OCI-LY1 (cell line): ENCODE measurements at regions not wholly inside any gene's neighbourhood (a gene's known extent, or its start where the extent isn't known, plus 50 kb on each side); places are given as distances from the start of the nearest gene placed in this dataset.
A peak's percentile ranks its signal among the peaks of the same experiment; 100 is the strongest.

Experiments used
- H2AFZ ChIP-seq: fragments of 200-600 bp; sonication (generic), shearing (Covaris generic); 2 replicates; pipeline ENCODE4 v1.6.0; 2014; ENCODE audit warnings: antibody characterized with exemption, mild to moderate bottlenecking, low read length
- H3F3A ChIP-seq: fragments of 200-600 bp; sonication (generic), shearing (Covaris generic); 2 replicates; pipeline ENCODE4 v1.6.0; 2014; ENCODE audit warnings: mild to moderate bottlenecking, antibody characterized with exemption, low read length, moderate library complexity; ENCODE audit not compliant: insufficient read depth
- H3K27ac ChIP-seq: fragments of 200-600 bp; sonication (generic); 2 replicates; pipeline ENCODE4 v1.5.1; 2014; ENCODE audit warnings: low read length, mixed run types, mild to moderate bottlenecking, low read depth; ENCODE audit not compliant: poor library complexity, severe bottlenecking
- H3K27me3 ChIP-seq: fragments of 200-600 bp; sonication (generic); 2 replicates; pipeline ENCODE4 v1.6.0; 2014; ENCODE audit warnings: antibody characterized with exemption, mild to moderate bottlenecking, low read length, moderate library complexity; ENCODE audit not compliant: insufficient read depth
- H3K36me3 ChIP-seq: fragments of 200-600 bp; sonication (generic); 2 replicates; pipeline ENCODE4 v1.6.1; 2014; ENCODE audit warnings: mild to moderate bottlenecking, antibody characterized with exemption, low read length, moderate library complexity, mixed read lengths; ENCODE audit not compliant: insufficient read depth
- H3K4me1 ChIP-seq: fragments of 200-600 bp; sonication (generic); 2 replicates; pipeline ENCODE4 v1.5.1; 2014; ENCODE audit warnings: mild to moderate bottlenecking, low read length, moderate library complexity; ENCODE audit not compliant: insufficient read depth, severe bottlenecking
- H3K4me2 ChIP-seq: fragments of 200-600 bp; sonication (generic), shearing (Covaris generic); 2 replicates; pipeline ENCODE4 v1.6.1; 2014; ENCODE audit warnings: low read length
- H3K4me3 ChIP-seq: fragments of 200-600 bp; sonication (generic); 2 replicates; pipeline ENCODE4 v1.5.1; 2014; ENCODE audit warnings: low read length, low read depth, mild to moderate bottlenecking, mixed read lengths; ENCODE audit not compliant: poor library complexity, severe bottlenecking
- H3K79me2 ChIP-seq: fragments of 200-600 bp; shearing (Covaris generic); 2 replicates; pipeline ENCODE4 v1.6.1; 2016; ENCODE audit warnings: mixed run types, low read length, mixed read lengths; ENCODE audit not compliant: insufficient read depth
- H3K9ac ChIP-seq: fragments of 200-600 bp; sonication (generic), shearing (Covaris generic); 2 replicates; pipeline ENCODE4 v1.6.1; 2014; ENCODE audit warnings: mild to moderate bottlenecking, low read length, mixed read lengths
- H3K9me2 ChIP-seq: fragments of 200-600 bp; sonication (generic), shearing (Covaris generic); 2 replicates; pipeline ENCODE4 v1.6.1; 2014; ENCODE audit warnings: low read depth, mild to moderate bottlenecking, low read length, mixed read lengths
- H3K9me3 ChIP-seq: fragments of 200-600 bp; shearing (Covaris generic); 2 replicates; pipeline ENCODE4 v1.6.1; 2014; ENCODE audit warnings: low read length, mixed read lengths
- H4K20me1 ChIP-seq: fragments of 200-600 bp; sonication (generic), shearing (Covaris generic); 2 replicates; pipeline ENCODE4 v1.6.0; 2016; ENCODE audit warnings: mild to moderate bottlenecking, low read length; ENCODE audit not compliant: insufficient read depth
- CTCF ChIP-seq: fragments of 200-600 bp; sonication (generic), shearing (Covaris generic); IDR thresholded peaks from 2 replicates; pipeline ENCODE4 v1.5.1; 2017; ENCODE audit warnings: mild to moderate bottlenecking, antibody characterized with exemption, low read length, moderate library complexity, mixed read lengths
- EZH2 ChIP-seq: fragments of 200-600 bp; sonication (generic), shearing (Covaris generic); IDR thresholded peaks from 2 replicates; pipeline ENCODE4 v1.8.0; 2017; ENCODE audit warnings: borderline replicate concordance, mixed run types, mild to moderate bottlenecking, antibody characterized with exemption, low read length, moderate library complexity, mixed read lengths

- Histone ChIP-seq H3K9ac (no peak overlapping the region), H3K9me3 (no peaks in the 10 kb centered on the region), H3K36me3 (no peaks in the 10 kb centered on the region), H3K27me3 (no peaks in the 10 kb centered on the region), H3K79me2 (no peaks in the 10 kb centered on the region), H3K27ac (no peak overlapping the region), H3K9me2 (no peaks in the 10 kb centered on the region), H3F3A (no peaks in the 10 kb centered on the region), H3K4me3 (no peak overlapping the region), H3K4me1 (no peaks in the 10 kb centered on the region), H3K4me2 (no peak overlapping the region), H2AFZ (no peak overlapping the region), H4K20me1 (no peaks in the 10 kb centered on the region)
- no peak for TF ChIP-seq EZH2
- TF ChIP-seq CTCF, result peak; percentile 15; the same call in 1 of the 2 replicates
These were observed 344.2 kb upstream of the ADARB2 start for GRCh38 chr10:2081501-2081900.

GRCh38 chr10:2079603-2080078 lies 342.3 kb upstream of the ADARB2 start:
- no peak for TF ChIP-seq CTCF
- TF ChIP-seq EZH2, result no peak
- Histone ChIP-seq H3K27me3 (no peaks in the 10 kb centered on the region), H3K4me1 (no peaks in the 10 kb centered on the region), H3K9me2 (no peaks in the 10 kb centered on the region), H3K9ac (no peak overlapping the region), H4K20me1 (no peaks in the 10 kb centered on the region), H3K4me3 (no peak overlapping the region), H3K79me2 (no peaks in the 10 kb centered on the region), H2AFZ (no peak overlapping the region), H3F3A (no peaks in the 10 kb centered on the region), H3K36me3 (no peaks in the 10 kb centered on the region), H3K9me3 (no peaks in the 10 kb centered on the region), H3K4me2 (no peak overlapping the region), H3K27ac (no peak overlapping the region)

GRCh38 chr10:2077231-2077630 lies 339.9 kb upstream of the ADARB2 start:
- Histone ChIP-seq H3F3A (no peaks in the 10 kb centered on the region), H3K9me3 (no peaks in the 10 kb centered on the region), H3K9ac (no peak overlapping the region), H3K4me1 (no peaks in the 10 kb centered on the region), H3K4me2 (no peak overlapping the region), H4K20me1 (no peaks in the 10 kb centered on the region), H3K27me3 (no peaks in the 10 kb centered on the region), H3K79me2 (no peaks in the 10 kb centered on the region), H2AFZ (no peak overlapping the region), H3K36me3 (no peaks in the 10 kb centered on the region), H3K27ac (no peak overlapping the region), H3K4me3 (no peak overlapping the region), H3K9me2 (no peaks in the 10 kb centered on the region)
- TF ChIP-seq EZH2, result no peak
- TF ChIP-seq CTCF, result no peak
